ENCODE measurements at regions not wholly inside any gene's neighbourhood (a gene's known extent, or its start where the extent isn't known, plus 50 kb on each side); places are given as distances from the start of the nearest gene placed in this dataset.
"Not testable (repeated sequence)": the region's sequence is repeated elsewhere in the genome, so short reads cannot be mapped to it uniquely, and the experiment has no call there.

GRCh38 chr13:93017493-93018112 is 209.0 kb upstream of the GPC6 start:
- DNase-seq (ENCODE audit: low spot score), result no peak

- no peak for DNase-seq (ENCODE audit: low spot score)
Observed at GRCh38 chr13:93023929-93024328, 202.7 kb upstream of the GPC6 start.

GRCh38 chr13:93025984-93026383 is 200.6 kb upstream of the GPC6 start:
- no peak for DNase-seq (ENCODE audit: low spot score)

GRCh38 chr13:93029536-93029935 is 197.1 kb upstream of the GPC6 start:
- no peak for DNase-seq (ENCODE audit: low spot score)

- no peak for DNase-seq (ENCODE audit: low spot score)
Observed at GRCh38 chr13:93036380-93036779, 190.2 kb upstream of the GPC6 start.

- no peak for DNase-seq (ENCODE audit: low spot score)
Observed at GRCh38 chr13:93037780-93038179, 188.8 kb upstream of the GPC6 start.

GRCh38 chr13:93038187-93038586 is 188.4 kb upstream of the GPC6 start:
- no peak for DNase-seq (ENCODE audit: low spot score)

GRCh38 chr13:93039131-93039530 is 187.5 kb upstream of the GPC6 start:
- no peak for DNase-seq (ENCODE audit: low spot score)

- not testable (repeated sequence) for DNase-seq (ENCODE audit: low spot score)
Observed at GRCh38 chr13:93041566-93041965, 185.0 kb upstream of the GPC6 start.

GRCh38 chr13:93045836-93046235 is 180.8 kb upstream of the GPC6 start:
- DNase-seq (ENCODE audit: low spot score), result no peak

- no peak for DNase-seq (ENCODE audit: low spot score)
Observed at GRCh38 chr13:93055233-93055632, 171.4 kb upstream of the GPC6 start.

- peak; percentile 89 for DNase-seq (ENCODE audit: low spot score)
Observed at GRCh38 chr13:93058301-93058700, 168.3 kb upstream of the GPC6 start.

- DNase-seq (ENCODE audit: low spot score), result no peak
Observed at GRCh38 chr13:93060144-93060543, 166.5 kb upstream of the GPC6 start.

- no peak for DNase-seq (ENCODE audit: low spot score)
Observed at GRCh38 chr13:93066187-93066586, 160.4 kb upstream of the GPC6 start.

- peak; percentile 20 for DNase-seq (ENCODE audit: low spot score)
Observed at GRCh38 chr13:93079294-93079693, 147.3 kb upstream of the GPC6 start.

GRCh38 chr13:93080166-93080565 is 146.4 kb upstream of the GPC6 start:
- no peak for DNase-seq (ENCODE audit: low spot score)

GRCh38 chr13:93080587-93080986 is 146.0 kb upstream of the GPC6 start:
- DNase-seq (ENCODE audit: low spot score), result no peak

- no peak for DNase-seq (ENCODE audit: low spot score)
Observed at GRCh38 chr13:93086329-93086728, 140.3 kb upstream of the GPC6 start.

- no peak for DNase-seq (ENCODE audit: low spot score)
Observed at GRCh38 chr13:93098972-93099371, 127.6 kb upstream of the GPC6 start.

- DNase-seq (ENCODE audit: low spot score), result no peak
Observed at GRCh38 chr13:93101226-93101734, 125.3 kb upstream of the GPC6 start.

GRCh38 chr13:93104270-93104669 is 122.3 kb upstream of the GPC6 start:
- no peak for DNase-seq (ENCODE audit: low spot score)

- DNase-seq (ENCODE audit: low spot score), result peak; percentile 9
Observed at GRCh38 chr13:93108111-93108601, 118.5 kb upstream of the GPC6 start.

- DNase-seq (ENCODE audit: low spot score), result peak; percentile 32
Observed at GRCh38 chr13:93116809-93117208, 109.8 kb upstream of the GPC6 start.
